ENCODE measurements at regions not wholly inside any gene's neighbourhood (a gene's known extent, or its start where the extent isn't known, plus 50 kb on each side); places are given as distances from the start of the nearest gene placed in this dataset.

DNA sequence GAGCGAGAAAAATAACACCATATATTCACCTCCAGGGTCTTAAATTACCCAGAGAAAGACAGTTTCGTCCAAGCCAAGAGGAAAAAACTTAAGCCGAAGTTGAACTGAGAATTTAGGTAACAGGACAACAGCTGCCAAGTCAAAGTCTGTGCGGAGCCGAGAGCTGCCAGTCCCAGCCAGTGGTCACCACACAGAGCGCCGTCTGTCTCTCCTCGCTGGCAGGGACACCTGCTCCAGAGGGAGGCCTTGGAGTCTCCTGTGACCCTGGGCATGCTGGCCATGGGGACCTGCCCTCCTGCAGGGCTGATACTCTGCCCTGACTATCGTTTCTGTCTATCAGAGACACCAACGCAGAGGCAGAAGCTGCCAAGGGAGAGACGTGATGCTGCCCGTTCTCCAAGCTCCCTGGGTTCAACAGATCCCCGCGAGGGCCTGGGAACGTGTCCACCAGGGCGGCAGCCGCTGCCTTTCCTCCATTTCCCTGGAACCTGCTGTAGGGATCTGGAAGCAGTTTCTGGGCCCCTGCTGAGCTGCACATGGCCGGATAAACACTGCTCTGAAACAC, 341.3 kb downstream of the SMOC2 start:
- no peak overlapping the region for H3K27ac ChIP-seq

DNA sequence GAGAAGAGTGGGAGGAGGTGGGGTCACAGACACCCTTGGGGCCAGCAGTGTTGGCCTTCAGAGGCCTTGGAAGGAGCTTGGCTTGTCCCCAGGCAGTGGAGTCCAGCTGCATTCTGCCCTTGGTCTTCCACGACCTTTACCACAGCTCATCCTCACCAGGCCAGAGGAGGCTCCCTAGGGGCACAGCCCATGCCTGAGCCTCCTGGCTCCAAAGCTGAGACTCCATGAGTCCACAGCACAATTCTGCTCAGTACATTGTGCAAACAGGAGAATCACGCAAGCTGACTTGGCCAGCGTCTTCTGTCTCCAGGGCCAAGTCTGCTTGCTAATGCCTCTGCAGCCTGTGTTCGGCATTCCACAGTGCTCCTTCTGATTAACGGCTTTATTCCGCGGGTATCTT, 337.2 kb downstream of the SMOC2 start:
- Histone ChIP-seq H3K36me3 (no peaks in the 10 kb centered on the region), H3K4me2 (no peak overlapping the region), H3K27ac (no peak overlapping the region), H3K9ac (no peak overlapping the region), H3K4me3 (no peak overlapping the region), H3K27me3 (no peaks in the 10 kb centered on the region), H3K9me3 (replicated peaks in 1 of 11) (peaks cover 22 to 39% (median 31%) of the 10 kb centered on the region in 11 experiments), H4K20me1 (no peaks in the 10 kb centered on the region), H3K4me1 (no peaks in the 10 kb centered on the region)
- no peak for TF ChIP-seq Cebpa-rat (IDR thresholded peaks at IDR 0.05)

More for the DNA sequence above, 341.3 kb downstream of the SMOC2 start:
- Histone ChIP-seq H3K36me3 (no peaks in the 10 kb centered on the region), H3K27me3 (no peaks in the 10 kb centered on the region), H3K4me2 (no peak overlapping the region), H3K4me3 (no peak overlapping the region), H3K9ac (no peak overlapping the region), H4K20me1 (no peaks in the 10 kb centered on the region), H3K4me1 (no peaks in the 10 kb centered on the region), H3K9me3 (replicated peaks in 1 of 11) (peaks cover 0 to 13% (median 6%) of the 10 kb centered on the region in 11 experiments; a peak in 10 of 22 replicates)
- no peak for TF ChIP-seq Cebpa-rat (IDR thresholded peaks at IDR 0.05)

DNA sequence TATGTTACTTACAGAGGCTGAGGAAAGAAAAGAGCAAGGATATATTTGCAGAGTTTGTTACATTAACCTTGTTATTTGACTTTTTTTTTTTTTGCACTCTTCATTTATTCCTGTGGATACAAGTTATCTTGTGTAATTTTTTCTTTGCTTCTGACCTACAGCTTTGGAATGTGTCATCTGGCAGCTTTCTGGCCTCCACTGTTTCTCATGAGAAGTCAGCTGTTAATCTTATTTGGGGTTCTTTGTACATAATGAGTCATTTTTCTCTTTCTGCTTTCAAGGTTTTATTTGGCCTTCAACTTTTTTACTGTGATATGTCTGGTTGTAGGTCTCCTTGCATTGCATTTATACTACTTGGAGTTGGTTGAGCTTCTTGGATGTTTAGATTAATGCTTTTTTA, 333.4 kb downstream of the SMOC2 start:
- Histone ChIP-seq H3K9me3 (replicated peaks in 1 of 11) (peaks cover 52 to 67% (median 62%) of the 10 kb centered on the region in 11 experiments), H3K27ac (no peak overlapping the region), H3K4me1 (no peaks in the 10 kb centered on the region), H3K4me3 (no peak overlapping the region), H4K20me1 (no peaks in the 10 kb centered on the region), H3K36me3 (no peaks in the 10 kb centered on the region), H3K9ac (no peak overlapping the region), H3K27me3 (no peaks in the 10 kb centered on the region), H3K4me2 (no peak overlapping the region)
- TF ChIP-seq Cebpa-rat (IDR thresholded peaks at IDR 0.05), result no peak

DNA sequence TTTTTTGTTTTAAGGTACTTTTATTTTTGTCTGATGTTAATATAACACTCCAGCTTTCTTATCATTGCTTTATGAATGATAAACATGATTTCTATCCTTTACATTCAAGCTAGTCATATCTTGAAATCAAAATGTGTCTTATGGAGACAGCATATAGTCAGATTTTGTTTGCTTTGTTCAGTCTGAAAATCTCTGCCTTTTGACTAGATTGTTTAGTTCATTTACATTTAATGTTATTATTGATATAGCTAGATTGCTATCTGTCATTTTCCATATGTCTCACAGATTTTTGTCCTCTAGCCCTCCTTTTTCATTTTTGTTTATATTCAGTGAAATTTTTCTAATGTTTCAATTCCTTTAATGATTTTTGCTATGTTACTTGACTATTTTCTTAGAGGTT, 332.8 kb downstream of the SMOC2 start:
- Histone ChIP-seq H3K27me3 (no peaks in the 10 kb centered on the region), H3K9ac (no peak overlapping the region), H3K9me3 (replicated peaks in 1 of 11) (peaks cover 58 to 71% (median 67%) of the 10 kb centered on the region in 11 experiments), H4K20me1 (no peaks in the 10 kb centered on the region), H3K27ac (no peak overlapping the region), H3K4me1 (no peaks in the 10 kb centered on the region), H3K4me3 (no peak overlapping the region), H3K36me3 (no peaks in the 10 kb centered on the region), H3K4me2 (no peak overlapping the region)
- no peak for TF ChIP-seq Cebpa-rat (IDR thresholded peaks at IDR 0.05)

DNA sequence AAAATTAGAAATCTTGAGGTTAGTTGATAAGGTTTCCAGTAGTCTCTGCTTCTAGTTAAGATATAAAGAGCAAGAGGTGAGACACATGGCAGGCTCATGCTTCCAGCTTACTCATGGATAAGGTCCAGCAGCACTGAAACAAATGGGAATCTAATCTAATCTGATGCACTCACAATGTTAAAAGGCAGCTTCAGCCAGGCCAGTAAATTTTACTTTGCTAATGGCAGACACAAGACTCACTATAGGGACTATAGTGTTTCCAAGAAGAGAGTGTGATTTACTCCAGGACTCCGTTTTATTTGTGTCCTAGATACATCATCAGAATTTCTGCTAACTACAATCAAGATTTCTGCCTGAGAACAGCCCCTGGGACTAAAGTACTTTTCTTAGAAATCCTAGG, 324.8 kb downstream of the SMOC2 start:
- Histone ChIP-seq H3K4me2 (no peak overlapping the region), H3K4me1 (no peaks in the 10 kb centered on the region), H3K27ac (no peak overlapping the region), H3K36me3 (no peaks in the 10 kb centered on the region), H4K20me1 (no peaks in the 10 kb centered on the region), H3K27me3 (no peaks in the 10 kb centered on the region), H3K4me3 (no peak overlapping the region), H3K9me3 (replicated peaks in 1 of 11) (peaks cover 20 to 30% (median 26%) of the 10 kb centered on the region in 11 experiments), H3K9ac (no peak overlapping the region)
- TF ChIP-seq Cebpa-rat (IDR thresholded peaks at IDR 0.05), result no peak

DNA sequence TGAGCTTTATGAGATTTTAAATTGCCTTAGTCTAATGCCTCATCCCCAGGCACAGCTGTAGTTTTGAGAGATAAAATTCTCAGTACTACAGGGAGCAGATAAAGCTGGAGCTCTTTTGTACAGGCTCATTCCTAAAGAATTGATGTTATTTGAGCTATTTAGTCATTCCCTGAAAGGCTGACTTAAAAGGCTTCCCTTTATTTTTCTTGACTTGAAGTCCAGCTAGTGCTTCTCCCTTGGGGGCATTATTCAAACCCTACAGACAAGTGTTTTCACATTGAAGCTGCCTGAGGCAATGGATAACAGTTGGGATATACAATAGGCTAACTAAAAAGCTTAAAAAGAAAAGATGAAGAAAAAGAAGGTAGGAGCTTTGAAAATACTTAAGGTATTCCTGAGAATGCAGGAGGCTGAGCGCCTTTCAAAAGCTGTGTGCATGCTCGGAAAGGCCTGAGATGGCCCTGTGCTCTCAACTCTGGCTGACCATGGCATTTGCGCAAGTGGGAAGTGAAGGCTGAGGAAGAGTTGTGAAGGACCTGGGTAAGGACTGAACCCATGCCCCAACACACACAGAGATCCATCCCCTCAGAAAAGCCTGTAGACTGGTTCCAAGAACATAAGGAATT, 315.1 kb downstream of the SMOC2 start:
- no peak overlapping the region for H3K4me3 ChIP-seq
- H3K27me3 ChIP-seq, result no peaks in the 10 kb centered on the region
- no peaks in the 10 kb centered on the region for H3K9me3 ChIP-seq (replicated peaks in 1 of 11)
- no peak for TF ChIP-seq Cebpa-rat (IDR thresholded peaks at IDR 0.05)
- no peaks in the 10 kb centered on the region for H3K36me3 ChIP-seq
- H3K4me2 ChIP-seq, result no peak overlapping the region
- H4K20me1 ChIP-seq, result no peaks in the 10 kb centered on the region
- H3K9ac ChIP-seq, result no peak overlapping the region
- H3K4me1 ChIP-seq, result no peaks in the 10 kb centered on the region
- H3K27ac ChIP-seq, result no peak overlapping the region

DNA sequence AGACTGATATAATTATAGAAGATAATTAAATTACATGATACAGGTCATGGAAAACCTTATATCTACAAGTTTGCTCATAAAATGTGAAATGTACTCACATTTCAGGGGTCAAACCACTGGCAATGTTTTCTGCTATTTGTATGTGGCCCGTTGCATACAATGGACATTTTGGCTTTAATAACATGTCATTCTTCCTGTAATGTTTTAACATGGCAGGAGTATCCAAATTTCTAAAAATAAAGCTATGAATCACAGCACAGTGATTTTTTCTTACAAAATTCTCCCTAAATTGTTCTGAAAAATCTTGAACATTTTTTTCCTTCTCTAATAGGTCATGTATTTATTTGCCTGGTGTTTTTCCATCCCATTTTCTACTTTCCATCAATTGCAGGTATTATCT, 305.7 kb downstream of the SMOC2 start:
- no peaks in the 10 kb centered on the region for H4K20me1 ChIP-seq
- no peak overlapping the region for H3K4me3 ChIP-seq
- no peaks in the 10 kb centered on the region for H3K27me3 ChIP-seq
- H3K9me3 ChIP-seq (replicated peaks in 1 of 11), result peaks cover 0 to 7% (median 0%) of the 10 kb centered on the region in 11 experiments; a peak in 2 of 22 replicates
- H3K27ac ChIP-seq, result no peak overlapping the region
- H3K36me3 ChIP-seq, result no peaks in the 10 kb centered on the region
- H3K4me2 ChIP-seq, result no peak overlapping the region
- no peaks in the 10 kb centered on the region for H3K4me1 ChIP-seq
- H3K9ac ChIP-seq, result no peak overlapping the region
- no peak for TF ChIP-seq Cebpa-rat (IDR thresholded peaks at IDR 0.05)

DNA sequence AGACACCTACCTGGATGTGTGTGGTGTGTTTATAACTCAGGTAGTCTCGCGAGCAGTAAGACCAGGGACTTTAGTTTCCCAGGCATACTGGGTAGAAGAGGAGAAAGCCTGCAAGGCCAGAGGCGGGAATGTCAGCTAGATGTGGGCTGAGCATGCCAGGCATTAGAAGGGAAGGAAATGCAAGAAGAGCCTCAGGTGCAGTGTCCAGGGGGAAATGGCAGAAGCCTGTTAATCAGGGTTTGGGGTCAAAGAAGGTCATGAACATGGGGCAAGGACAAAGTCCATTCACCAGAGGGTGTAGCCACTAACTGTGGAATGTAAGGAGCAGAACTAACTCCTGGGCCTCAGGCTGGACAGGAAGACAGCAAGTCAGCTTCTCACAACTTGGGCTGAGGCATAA, 305.0 kb downstream of the SMOC2 start:
- Histone ChIP-seq H3K36me3 (no peaks in the 10 kb centered on the region), H3K9ac (no peak overlapping the region), H3K27me3 (no peaks in the 10 kb centered on the region), H4K20me1 (no peaks in the 10 kb centered on the region), H3K4me3 (no peak overlapping the region), H3K27ac (no peak overlapping the region), H3K4me1 (no peaks in the 10 kb centered on the region), H3K9me3 (replicated peaks in 1 of 11) (peaks cover 0 to 7% (median 0%) of the 10 kb centered on the region in 11 experiments; a peak in 2 of 22 replicates), H3K4me2 (no peak overlapping the region)
- no peak for TF ChIP-seq Cebpa-rat (IDR thresholded peaks at IDR 0.05)

DNA sequence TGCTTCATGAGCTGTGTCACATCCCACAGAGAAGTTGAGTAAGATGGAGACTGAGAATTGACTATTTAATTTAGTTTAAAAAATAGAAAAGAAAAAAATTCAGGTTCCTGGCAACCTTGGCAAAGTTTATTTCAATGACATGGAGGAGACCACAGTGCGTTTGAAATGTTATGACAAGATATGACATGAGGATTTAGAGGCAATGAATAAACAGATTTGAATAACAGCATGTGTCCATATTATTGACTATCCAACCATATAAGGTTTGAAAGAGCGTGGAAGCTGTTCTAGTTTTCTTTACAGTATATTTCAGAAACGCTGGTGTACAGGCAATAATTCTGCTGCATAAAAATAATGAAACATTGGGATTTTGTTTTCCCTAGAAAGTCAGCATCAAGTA, 303.9 kb downstream of the SMOC2 start:
- no peak overlapping the region for H3K27ac ChIP-seq
- no peaks in the 10 kb centered on the region for H3K27me3 ChIP-seq
- H4K20me1 ChIP-seq, result no peaks in the 10 kb centered on the region
- H3K4me3 ChIP-seq, result no peak overlapping the region
- H3K9me3 ChIP-seq (replicated peaks in 1 of 11), result peaks cover 0 to 14% (median 0%) of the 10 kb centered on the region in 11 experiments; a peak in 3 of 22 replicates
- no peak for TF ChIP-seq Cebpa-rat (IDR thresholded peaks at IDR 0.05)
- no peak overlapping the region for H3K9ac ChIP-seq
- H3K36me3 ChIP-seq, result no peaks in the 10 kb centered on the region
- H3K4me2 ChIP-seq, result no peak overlapping the region
- H3K4me1 ChIP-seq, result no peaks in the 10 kb centered on the region

Measured in BLaER1 treated with 17β-estradiol and CSF1 and Interleukin-3, amounts not matched to agents 10 nM and 100 nM (cell line).